GM11168 (cell line): ENCODE measurements at regions not wholly inside any gene's neighbourhood (a gene's known extent, or its start where the extent isn't known, plus 50 kb on each side); places are given as distances from the start of the nearest gene placed in this dataset.

Source experiments
- in situ Hi-C: fragments of 300-500 bp; cut with MboI; formaldehyde crosslinking; loops from one replicate; pipeline ENCODE4 v1.12.0; 2022; ENCODE audit warnings: low sequenced_read_pairs; ENCODE audit not compliant: unreplicated experiment

DNA sequence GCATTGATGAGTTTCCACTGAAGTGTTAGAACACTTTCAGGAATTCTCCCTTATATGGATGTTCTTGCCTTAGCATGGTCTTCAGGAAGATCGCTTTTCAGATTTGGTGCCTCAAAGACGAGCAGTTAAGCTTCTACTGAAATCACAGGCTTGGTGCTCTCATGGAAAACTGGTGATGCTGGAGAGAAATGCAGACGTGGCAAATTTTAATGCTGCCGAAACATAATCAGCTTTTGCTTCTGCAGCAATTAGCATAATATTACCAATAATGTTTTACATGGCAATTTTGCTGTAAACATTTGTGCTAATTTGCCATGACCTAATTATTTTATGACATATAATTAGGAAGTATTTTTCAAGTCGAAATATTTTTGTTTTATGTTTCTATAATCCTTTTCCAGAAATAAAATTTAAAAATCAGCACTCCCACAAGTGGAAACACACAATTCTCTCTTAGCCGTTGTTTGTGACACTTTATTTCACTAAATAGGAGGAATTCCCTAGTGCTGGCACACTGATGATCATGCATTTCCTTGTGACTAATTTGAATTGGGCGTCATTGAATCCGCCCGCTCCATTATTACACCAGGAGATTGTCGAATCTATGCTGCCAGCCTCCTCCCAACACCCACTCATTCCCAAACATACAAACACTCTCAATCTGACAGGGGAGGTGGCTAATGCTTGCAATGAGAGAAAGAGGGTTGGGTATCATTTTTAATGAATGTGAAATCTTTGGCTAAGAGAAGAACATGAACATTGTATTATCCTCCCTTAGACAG is 506.8 kb upstream of the PPP2R3A start:
- in situ Hi-C loops = no loop called here

- in situ Hi-C loops = no loop called here
These were observed 505.3 kb upstream of the PPP2R3A start for GRCh38 chr3:135460273-135460672.

- in situ Hi-C loops = no loop called here
These were observed 493.6 kb upstream of the PPP2R3A start for GRCh38 chr3:135471911-135472310.

DNA sequence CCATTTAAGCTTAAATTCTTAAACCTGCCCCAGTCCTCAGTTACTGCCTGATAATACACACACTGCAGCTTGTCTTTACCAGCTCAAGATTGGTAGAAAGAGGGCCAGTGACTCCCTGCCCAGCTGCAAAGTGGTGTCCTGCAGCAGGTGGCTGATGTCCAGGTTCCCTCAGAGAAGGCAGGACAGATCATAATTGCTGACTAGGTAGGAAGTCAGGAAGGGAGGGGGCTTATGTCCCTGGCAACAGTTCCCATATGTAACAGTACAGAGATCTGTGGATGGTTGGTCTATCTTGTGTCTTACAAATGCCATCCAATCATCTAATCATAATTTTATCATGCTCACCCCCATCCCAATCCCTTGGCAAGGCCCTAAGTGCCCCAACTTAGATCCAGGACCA is 492.1 kb upstream of the PPP2R3A start:
- in situ Hi-C loops = no loop called here

GRCh38 chr3:135487261-135487660 is 478.3 kb upstream of the PPP2R3A start:
- in situ Hi-C loops = no loop called here

GRCh38 chr3:135490219-135490915 is 475.2 kb upstream of the PPP2R3A start:
- in situ Hi-C loops = no loop called here

DNA sequence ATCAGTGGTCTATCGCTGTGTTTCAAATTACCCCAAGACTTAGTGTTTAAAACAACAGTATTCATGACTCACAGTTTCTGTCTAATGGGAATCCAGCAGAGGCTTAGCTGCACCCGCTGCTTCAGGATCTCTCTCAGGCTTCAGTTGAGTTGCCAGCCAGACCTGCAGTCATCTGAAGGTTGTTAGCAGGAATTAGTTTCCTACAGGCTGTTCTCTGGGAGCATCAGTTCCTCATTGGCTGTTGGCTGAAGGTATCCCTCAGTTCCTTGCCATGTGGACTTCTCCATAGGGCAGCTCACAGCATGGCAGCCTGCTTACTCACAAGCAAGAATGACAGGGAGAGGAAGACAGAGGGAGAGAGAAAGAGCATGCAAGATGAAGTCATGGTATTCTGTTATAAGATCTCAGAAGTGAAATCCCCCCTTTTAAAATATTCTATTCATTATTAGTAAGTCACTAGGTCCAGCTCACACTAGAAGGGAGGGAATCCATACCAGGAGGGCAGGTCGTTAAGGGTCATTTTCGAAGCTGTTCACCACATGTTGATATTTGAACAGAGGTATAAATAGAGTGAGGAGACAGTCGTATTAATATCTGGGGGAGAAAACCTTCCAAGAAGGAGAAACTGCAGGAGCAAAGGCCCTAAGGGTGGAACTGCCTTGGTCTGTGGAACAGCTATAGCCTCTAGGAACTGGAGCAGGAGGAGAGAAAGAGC is 473.9 kb upstream of the PPP2R3A start:
- in situ Hi-C loops = no loop called here

GRCh38 chr3:135495891-135496290 is 469.6 kb upstream of the PPP2R3A start:
- in situ Hi-C loops = no loop called here

- in situ Hi-C loops = no loop called here
These were observed 467.5 kb upstream of the PPP2R3A start for GRCh38 chr3:135497979-135498378.

DNA sequence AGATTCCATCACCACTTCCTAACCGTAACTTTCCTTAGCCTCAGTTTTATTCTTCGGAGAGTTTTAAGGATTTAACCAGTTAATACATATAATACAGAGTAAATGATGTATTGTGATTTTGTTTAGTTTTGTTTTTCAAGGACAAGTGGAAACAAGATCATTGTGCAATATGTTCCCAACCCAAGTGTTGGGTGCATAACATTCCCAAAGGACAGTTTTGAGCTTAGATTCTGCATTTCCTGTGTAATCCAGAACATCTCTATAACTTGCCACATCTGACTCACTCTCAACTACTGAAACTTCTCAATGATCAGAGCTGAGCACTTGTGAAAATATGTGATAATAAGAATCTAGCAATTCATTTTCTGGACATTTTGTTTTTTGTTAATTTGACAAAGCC is 466.1 kb upstream of the PPP2R3A start:
- in situ Hi-C loops = no loop called here

GRCh38 chr3:135500034-135500433 is 465.5 kb upstream of the PPP2R3A start:
- in situ Hi-C loops = loop anchor here (25.0 kb wide), 1 partner anchor 713 kb away; the partner anchor contains the start of gene EPHB1

GRCh38 chr3:135503065-135503759 is 462.3 kb upstream of the PPP2R3A start:
- in situ Hi-C loops = loop anchor here (25.0 kb wide), 1 partner anchor 716 kb away; the partner anchor contains the start of gene EPHB1

DNA sequence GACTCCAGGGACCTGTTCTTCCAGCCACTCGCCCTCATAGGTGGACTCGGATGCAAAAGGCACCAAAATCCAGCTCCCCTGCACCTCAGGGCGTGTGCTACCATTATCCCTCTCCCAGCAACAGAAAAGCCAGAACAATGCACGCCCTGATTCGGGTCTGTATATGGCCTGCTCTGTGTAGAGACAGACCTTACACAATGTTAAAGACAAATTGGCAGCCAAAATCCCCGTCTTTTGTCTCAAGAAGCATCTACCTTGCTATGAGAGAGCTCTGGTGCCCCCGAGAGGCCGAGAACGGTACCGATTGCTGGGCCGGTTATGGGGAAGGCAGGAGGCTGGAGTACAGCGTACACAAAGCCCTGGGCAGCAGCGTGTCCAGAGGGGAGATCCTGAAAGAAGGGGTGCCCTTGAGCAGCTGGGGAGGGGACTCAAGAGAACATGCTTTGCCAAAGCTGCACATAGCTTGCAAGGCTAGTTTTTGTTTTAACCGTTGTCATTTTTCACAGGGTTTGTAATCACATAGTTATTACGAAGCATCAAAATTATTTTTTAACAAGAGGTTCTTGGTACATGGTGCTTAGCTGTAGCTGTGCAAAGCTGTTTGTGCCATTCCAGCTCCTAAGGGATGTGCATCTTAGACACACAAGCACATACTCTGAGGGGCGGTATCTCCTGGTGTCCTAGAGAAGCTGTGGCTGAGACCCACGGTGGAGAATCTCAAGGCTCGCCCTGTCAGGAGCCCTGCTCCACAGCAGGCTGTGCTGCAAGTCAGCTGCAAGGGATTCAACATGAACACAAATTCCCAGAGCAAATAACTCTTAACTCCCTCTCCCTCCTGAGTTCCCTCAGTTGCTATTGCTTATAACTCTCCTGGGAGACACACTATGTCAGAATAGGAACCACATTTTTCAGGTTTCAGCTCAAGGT is 461.5 kb upstream of the PPP2R3A start:
- in situ Hi-C loops = loop anchor here (25.0 kb wide), 1 partner anchor 717 kb away; the partner anchor contains the start of gene EPHB1

DNA sequence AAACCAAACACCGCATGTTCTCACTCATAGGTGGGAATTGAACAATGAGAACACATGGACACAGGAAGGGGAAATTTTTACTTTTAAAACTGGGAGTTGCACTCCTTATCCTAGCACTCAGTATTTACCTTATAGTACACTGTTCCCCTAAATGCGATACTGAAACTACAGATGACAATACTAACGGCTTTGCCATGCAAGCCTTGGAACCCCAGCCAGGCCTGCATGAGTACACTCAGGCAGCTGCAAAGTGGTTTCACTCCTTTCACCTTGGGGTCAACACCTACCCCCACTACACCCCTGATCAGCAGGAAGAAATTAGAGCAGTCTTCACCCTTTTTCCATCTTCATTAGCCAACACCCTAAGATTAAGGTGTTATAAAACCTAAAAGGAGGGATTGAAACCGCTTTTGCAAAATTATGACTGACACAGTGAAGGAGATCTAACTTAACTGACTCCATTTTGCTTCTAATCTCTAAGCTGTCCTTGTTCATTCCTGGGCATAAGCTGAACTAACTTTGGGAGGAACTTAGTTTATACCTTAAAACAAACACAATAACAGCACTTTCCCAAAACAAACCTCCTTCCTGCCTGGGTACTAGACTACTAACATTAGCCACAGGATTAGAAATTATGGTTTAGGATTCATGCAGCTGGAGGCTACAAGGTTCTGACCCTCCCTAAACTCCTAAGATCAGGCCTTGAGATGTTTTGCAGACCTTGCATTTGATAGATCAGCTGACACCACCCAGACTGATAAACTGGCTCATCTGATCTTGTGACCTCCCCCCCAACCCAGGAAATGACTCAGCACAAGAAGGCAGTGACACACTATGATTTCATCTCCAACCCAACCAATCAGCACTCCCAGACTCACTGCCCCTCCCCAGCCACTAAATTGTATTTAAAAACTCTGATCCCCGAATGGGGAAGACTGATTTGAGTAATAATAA is 452.1 kb upstream of the PPP2R3A start:
- in situ Hi-C loops = loop anchor here (25.0 kb wide), 1 partner anchor 726 kb away; the partner anchor contains the start of gene EPHB1

GRCh38 chr3:135514060-135514448 is 451.5 kb upstream of the PPP2R3A start:
- in situ Hi-C loops = loop anchor here (25.0 kb wide), 1 partner anchor 727 kb away; the partner anchor contains the start of gene EPHB1

- in situ Hi-C loops = loop anchor here (25.0 kb wide), 1 partner anchor 729 kb away; the partner anchor contains the start of gene EPHB1
These were observed 449.4 kb upstream of the PPP2R3A start for GRCh38 chr3:135516143-135516542.

DNA sequence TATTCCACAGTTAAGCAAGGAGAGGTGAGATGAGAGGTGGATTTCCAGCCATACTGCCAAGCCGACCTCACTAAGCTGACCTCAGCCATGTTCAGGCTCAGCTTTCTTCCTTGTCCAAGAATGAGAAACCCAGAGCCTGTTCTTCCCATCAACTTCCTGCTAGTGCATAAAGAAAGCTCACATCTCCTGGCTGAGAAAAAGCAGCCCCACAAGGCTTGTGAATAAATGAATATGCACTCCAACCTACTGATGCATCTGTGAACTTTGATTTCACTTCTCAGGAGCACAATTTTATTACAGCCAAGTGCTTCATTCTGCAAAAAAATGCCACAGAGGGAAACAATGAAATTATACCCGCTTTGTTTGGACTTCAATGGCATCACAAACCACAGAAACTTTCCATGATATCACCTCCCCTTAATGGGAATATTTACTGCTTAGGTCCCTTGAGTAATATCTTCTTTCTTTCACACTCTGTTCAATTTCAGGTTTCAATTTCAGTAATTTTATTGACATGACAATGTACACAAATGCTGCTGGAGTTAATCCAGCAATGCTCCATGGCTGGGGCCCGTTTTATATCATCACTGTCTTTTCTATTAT is 437.0 kb upstream of the PPP2R3A start:
- in situ Hi-C loops = no loop called here

DNA sequence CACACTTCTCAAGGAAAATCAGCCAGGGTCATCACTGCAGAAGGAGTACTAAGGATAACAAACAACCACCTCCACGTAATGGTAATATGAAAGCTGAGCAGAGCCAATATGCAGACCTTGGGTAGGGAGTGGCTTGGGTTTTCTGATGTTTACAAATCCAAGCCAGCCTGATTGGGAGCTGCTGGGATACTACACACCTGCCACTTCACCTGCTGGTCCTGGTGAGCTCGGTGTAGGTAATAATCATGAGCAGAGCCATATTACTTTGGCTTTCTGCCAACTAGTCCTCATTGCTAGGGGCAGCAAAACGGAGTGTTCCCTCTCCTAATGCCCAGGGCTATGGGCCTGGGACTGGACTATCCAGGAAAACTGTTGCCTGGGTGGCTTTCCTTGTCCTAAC is 433.5 kb upstream of the PPP2R3A start:
- in situ Hi-C loops = no loop called here
